Endodermal cell (in vitro differentiated cells): ENCODE measurements at regions not wholly inside any gene's neighbourhood (a gene's known extent, or its start where the extent isn't known, plus 50 kb on each side); places are given as distances from the start of the nearest gene placed in this dataset.
A peak's percentile ranks its signal among the peaks of the same experiment; 100 is the strongest.

ENCODE experiments used
- DNase-seq: peaks from one replicate; pipeline ENCODE4 v3.0.0-alpha.2; 2017
- H3K27ac ChIP-seq: 2 replicates; pipeline ENCODE4 v1.5.1; 2013; ENCODE audit warnings: mild to moderate bottlenecking, low read depth, low read length, moderate library complexity
- H3K27me3 ChIP-seq: 2 replicates; pipeline ENCODE4 v1.6.1; 2013; ENCODE audit warnings: mild to moderate bottlenecking, low read length, moderate library complexity; ENCODE audit not compliant: insufficient read depth, control insufficient read depth, poor library complexity, severe bottlenecking
- H3K36me3 ChIP-seq: 2 replicates; pipeline ENCODE4 v1.7.0; 2013; ENCODE audit warnings: mild to moderate bottlenecking, low read length, moderate library complexity; ENCODE audit not compliant: control insufficient read depth, insufficient read depth
- H3K4me1 ChIP-seq: one replicate; pipeline ENCODE4 v1.7.0; 2013; ENCODE audit warnings: low read length; ENCODE audit not compliant: control insufficient read depth, insufficient read depth
- H3K4me3 ChIP-seq: 2 replicates; pipeline ENCODE4 v1.5.1; 2013; ENCODE audit warnings: mild to moderate bottlenecking, low read length, moderate library complexity
- H3K9ac ChIP-seq: 2 replicates; pipeline ENCODE4 v1.6.1; 2013; ENCODE audit warnings: mild to moderate bottlenecking, low read length, moderate library complexity; ENCODE audit not compliant: poor library complexity, severe bottlenecking; ENCODE audit errors: extremely low read depth
- H3K9me3 ChIP-seq: 2 replicates; pipeline ENCODE4 v1.6.1; 2013; ENCODE audit warnings: mild to moderate bottlenecking, low read length, moderate library complexity; ENCODE audit not compliant: control insufficient read depth
- H3K27ac Mint-ChIP-seq: 2 replicates; pipeline ENCODE4 v1.8.0; 2020; ENCODE audit warnings: mixed read lengths
- H3K27me3 Mint-ChIP-seq: 2 replicates; pipeline ENCODE4 v1.8.0; 2021; ENCODE audit warnings: mild to moderate bottlenecking, mixed read lengths; ENCODE audit not compliant: insufficient read depth
- H3K36me3 Mint-ChIP-seq: 2 replicates; pipeline ENCODE4 v1.8.0; 2020; ENCODE audit warnings: low read depth, mixed read lengths
- H3K4me1 Mint-ChIP-seq: 2 replicates; pipeline ENCODE4 v1.8.0; 2020; ENCODE audit warnings: mixed read lengths
- H3K4me3 Mint-ChIP-seq: 2 replicates; pipeline ENCODE4 v1.8.0; 2020; ENCODE audit warnings: mild to moderate bottlenecking, moderate library complexity, mixed read lengths
- H3K9me3 Mint-ChIP-seq: 2 replicates; pipeline ENCODE4 v1.8.0; 2020; ENCODE audit warnings: mild to moderate bottlenecking, mixed read lengths
- CTCF ChIP-seq: fragments of 200-600 bp; sonication (generic); conservative IDR thresholded peaks from 2 replicates; pipeline ENCODE4 v1.5.0; 2021; ENCODE audit warnings: antibody characterized with exemption, mild to moderate bottlenecking
- WGBS, 2 experiments: methylation state at CpG; one replicate each; pipeline versions ENCODE4 v1.1.5 to v1.1.7; 2013; ENCODE audit warnings: missing lambda C conversion rate in 2 of 2, mixed read lengths in 1 of 2; ENCODE audit not compliant: insufficient coverage in 1 of 2, insufficient read length in 1 of 2; 5-methylcytosine and 5-hydroxymethylcytosine counted together

DNA sequence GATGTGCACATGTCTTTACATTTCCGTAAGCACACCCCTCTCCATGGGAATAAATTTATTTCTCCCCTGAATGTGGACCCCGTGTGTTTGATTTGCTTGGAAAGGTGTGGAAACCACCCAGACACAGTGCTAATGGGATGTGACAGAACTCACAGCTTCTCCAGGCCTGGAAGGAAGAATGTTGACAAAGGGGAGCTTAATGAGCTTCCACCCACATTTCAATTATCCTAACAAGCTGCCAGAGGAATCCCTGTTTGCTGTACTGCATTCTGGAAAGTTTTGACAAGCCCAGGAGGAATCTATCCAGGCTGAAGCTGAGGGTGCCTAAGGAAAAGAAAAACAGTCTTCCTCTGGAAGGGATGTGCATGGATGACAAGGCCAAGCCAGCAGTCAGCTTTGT is 51.2 kb upstream of the CCDC60 start:
- Histone ChIP-seq H3K36me3 (no peaks in the 10 kb centered on the region), H3K9me3 (peaks cover 16% of the 10 kb centered on the region), H3K4me1 (peaks cover 19% of the 10 kb centered on the region), H3K27ac (no peak overlapping the region), H3K4me3 (no peak overlapping the region), H3K27me3 (no peaks in the 10 kb centered on the region), H3K9ac (no peak overlapping the region)
- H3K27me3 Mint-ChIP-seq, result peaks cover 3% of the 10 kb centered on the region
- peak overlapping the region; percentile 67 for H3K27ac Mint-ChIP-seq
- peaks cover 4% of the 10 kb centered on the region for H3K9me3 Mint-ChIP-seq
- DNase-seq, result peak; percentile 59
- 53% methylated on average over 2 of the region's 2 CpGs; no CpG with 5 or more reads in 1 of the 2 experiments for WGBS, 2 experiments
- no peak overlapping the region for H3K4me3 Mint-ChIP-seq
- no peak for TF ChIP-seq CTCF
- H3K4me1 Mint-ChIP-seq, result peaks cover 21% of the 10 kb centered on the region
- no peaks in the 10 kb centered on the region for H3K36me3 Mint-ChIP-seq
